Urinary bladder (tissue), 4 donors: ENCODE measurements at regions not wholly inside any gene's neighbourhood (a gene's known extent, or its start where the extent isn't known, plus 50 kb on each side); places are given as distances from the start of the nearest gene placed in this dataset. TPM values are rescaled to one million over a fixed set of nuclear protein-coding genes. Genes with fewer than 3 reads are reported as not detected.

Experiments used
- DNase-seq: peaks from one replicate; pipeline ENCODE4 v3.0.0-alpha.2; 2015; ENCODE audit errors: extremely low spot score
- H3K27ac ChIP-seq: one replicate; pipeline ENCODE4 v1.5.1; 2013; ENCODE audit warnings: low read depth, mild to moderate bottlenecking, moderate library complexity
- H3K36me3 ChIP-seq: one replicate; pipeline ENCODE4 v1.6.1; 2013; ENCODE audit warnings: mild to moderate bottlenecking, moderate library complexity; ENCODE audit not compliant: insufficient read depth
- H3K4me1 ChIP-seq: one replicate; pipeline ENCODE4 v1.6.1; 2013; ENCODE audit warnings: mild to moderate bottlenecking, moderate library complexity; ENCODE audit not compliant: insufficient read depth
- H3K4me3 ChIP-seq: one replicate; pipeline ENCODE4 v1.5.1; 2013; ENCODE audit warnings: low read depth, low read length
- WGBS: extraction: QIAGEN DNeasy Blood & Tissue Kit; methylation state at CpG from one replicate; pipeline ENCODE4 v1.1.7; 2013; 5-methylcytosine and 5-hydroxymethylcytosine counted together
- small RNA-seq: library from RNA; depleted of rRNA; stranded (forward); fragments of <200 nt; gene quantifications from one replicate; pipeline ENCODE3, GENCODE V24; 2014
- donor health status: healthy with polysubstance abuse.
- donor health status: healthy.

DNA sequence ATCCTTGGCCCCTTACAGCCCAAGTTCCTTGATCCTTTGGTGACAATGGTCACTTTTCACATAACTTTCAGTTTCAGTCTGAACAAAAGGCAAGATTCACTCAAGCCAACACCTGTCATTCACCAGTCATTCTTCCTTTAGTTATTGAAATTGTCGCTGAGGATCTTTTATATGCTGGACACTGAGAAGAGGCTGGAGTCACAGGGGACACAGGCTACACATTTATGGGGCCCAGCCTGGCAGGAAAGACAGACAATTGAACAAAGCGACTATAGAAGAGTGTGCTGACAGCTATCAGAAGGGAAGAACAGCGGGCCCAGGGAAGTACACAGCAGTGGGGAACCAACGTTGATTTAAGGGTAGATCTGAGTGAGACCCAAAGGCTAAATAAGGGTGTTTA lies 69.8 kb upstream of the PROK2 start:
- DNase-seq = no peak
- H3K4me1 ChIP-seq = no peaks in the 10 kb centered on the region
- no peak overlapping the region for H3K27ac ChIP-seq
- WGBS = 90% methylated on average over 4 of the region's 4 CpGs
- H3K4me3 ChIP-seq = no peak overlapping the region
- H3K36me3 ChIP-seq = no peaks in the 10 kb centered on the region

DNA sequence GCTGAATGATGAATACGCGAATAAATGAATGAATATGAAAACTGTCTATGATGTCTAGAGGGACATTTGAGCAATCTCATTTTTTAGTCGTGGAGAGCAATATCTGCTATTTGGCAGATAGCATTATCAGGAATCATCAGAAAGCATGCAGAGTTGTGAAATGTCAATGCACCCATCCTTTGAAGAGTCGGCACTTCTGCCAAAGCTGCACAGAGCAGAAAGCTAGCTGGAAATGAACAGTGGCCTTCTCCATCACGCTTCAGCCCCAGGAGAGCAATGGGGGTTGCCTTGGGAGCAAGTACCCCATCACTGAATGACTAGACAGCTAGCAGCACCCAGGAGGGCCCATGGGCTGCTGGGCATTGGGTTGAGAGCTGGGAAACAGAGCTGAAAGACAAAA lies 69.1 kb upstream of the PROK2 start:
- Histone ChIP-seq H3K27ac (no peak overlapping the region), H3K4me3 (no peak overlapping the region), H3K4me1 (no peaks in the 10 kb centered on the region), H3K36me3 (no peaks in the 10 kb centered on the region)
- 77% methylated on average over 5 of the region's 5 CpGs for WGBS
- no peak for DNase-seq

DNA sequence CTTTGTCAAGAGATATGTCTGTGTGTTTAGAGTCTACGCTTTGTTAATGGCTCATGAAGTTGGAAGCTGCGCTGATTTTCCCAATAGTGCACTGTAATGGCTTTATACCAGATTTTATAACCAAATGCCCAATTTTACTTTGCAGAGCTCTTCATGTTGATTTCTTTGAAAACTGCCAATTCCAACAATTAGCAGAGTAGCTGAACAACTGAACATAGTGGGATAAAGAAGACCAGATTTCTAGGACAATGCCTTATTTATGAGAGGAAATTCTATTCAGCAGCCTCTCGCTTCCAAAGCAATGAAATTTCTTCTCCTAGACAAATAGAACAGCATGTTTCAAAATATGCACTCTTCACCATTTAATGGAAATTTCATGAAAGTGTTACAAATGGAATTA lies 66.9 kb upstream of the PROK2 start:
- WGBS = 92% methylated on average over 3 of the region's 3 CpGs
- Histone ChIP-seq H3K4me1 (no peaks in the 10 kb centered on the region), H3K36me3 (no peaks in the 10 kb centered on the region), H3K27ac (no peak overlapping the region), H3K4me3 (no peak overlapping the region)
- DNase-seq = no peak

DNA sequence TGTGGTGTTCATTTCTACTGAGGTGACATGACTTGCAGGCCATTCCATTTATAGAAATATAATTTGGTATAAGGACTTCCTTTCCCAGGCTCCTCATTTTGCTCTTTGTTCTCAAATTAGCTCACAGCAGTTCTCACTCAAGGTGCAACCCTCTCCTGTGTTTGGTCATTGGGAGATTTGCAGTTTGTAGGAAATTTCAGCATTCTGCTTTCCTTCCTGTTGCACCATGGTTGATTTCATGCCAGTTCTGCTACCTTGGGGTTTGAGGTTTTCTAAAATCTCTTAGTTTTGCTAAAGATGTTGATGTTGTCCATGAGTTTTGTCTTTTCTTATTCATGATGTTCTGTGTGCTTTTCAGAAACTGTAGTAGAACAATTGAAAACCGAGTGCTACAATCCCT lies 65.7 kb upstream of the PROK2 start:
- no peak for DNase-seq
- Histone ChIP-seq H3K4me1 (no peaks in the 10 kb centered on the region), H3K27ac (no peak overlapping the region), H3K4me3 (no peak overlapping the region), H3K36me3 (no peaks in the 10 kb centered on the region)
- WGBS = 65% methylated on average over 1 of the region's 1 CpG

DNA sequence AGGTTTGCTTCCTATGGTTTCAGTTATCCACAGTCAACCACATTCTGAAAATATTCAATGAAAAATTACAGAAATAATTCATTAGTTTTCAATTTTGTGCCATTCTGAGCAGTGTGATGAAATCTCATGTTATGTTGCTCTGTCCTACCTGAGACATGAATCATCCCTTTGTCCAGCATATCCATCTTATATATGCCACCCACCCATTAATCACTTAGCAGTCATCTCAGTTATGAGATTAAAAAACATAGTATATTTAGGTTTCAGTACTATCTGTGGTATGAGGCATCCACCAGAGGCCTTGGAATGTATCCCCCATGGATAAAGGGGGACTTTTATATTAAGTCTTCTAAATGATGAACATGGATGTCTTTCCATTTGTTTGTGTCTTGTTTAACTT lies 64.7 kb upstream of the PROK2 start:
- no peak overlapping the region for H3K27ac ChIP-seq
- DNase-seq = no peak
- H3K4me1 ChIP-seq = no peaks in the 10 kb centered on the region
- H3K36me3 ChIP-seq = no peaks in the 10 kb centered on the region
- no peak overlapping the region for H3K4me3 ChIP-seq

DNA sequence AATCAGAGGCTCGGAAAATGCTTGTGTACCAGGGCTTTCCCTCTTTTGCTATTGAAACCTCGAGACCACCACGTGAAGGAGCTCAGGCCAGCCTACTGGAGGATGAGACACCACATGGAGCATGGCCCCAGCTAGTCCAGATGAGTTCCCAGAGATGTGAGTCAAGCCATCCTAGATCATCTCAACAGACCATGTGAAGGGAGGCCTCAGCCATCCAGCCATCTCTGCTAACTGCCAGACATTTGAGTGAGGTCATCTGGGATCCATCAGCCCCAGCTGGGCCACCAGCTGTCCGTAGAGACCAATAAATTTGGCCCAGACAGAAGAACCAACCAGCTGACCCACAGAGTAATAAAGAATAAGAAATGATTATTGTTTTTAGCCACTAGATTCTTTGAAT lies 62.8 kb upstream of the PROK2 start:
- DNase-seq = no peak
- Histone ChIP-seq H3K4me1 (no peaks in the 10 kb centered on the region), H3K4me3 (no peak overlapping the region), H3K27ac (no peak overlapping the region), H3K36me3 (no peaks in the 10 kb centered on the region)
- WGBS = 71% methylated on average over 4 of the region's 4 CpGs

DNA sequence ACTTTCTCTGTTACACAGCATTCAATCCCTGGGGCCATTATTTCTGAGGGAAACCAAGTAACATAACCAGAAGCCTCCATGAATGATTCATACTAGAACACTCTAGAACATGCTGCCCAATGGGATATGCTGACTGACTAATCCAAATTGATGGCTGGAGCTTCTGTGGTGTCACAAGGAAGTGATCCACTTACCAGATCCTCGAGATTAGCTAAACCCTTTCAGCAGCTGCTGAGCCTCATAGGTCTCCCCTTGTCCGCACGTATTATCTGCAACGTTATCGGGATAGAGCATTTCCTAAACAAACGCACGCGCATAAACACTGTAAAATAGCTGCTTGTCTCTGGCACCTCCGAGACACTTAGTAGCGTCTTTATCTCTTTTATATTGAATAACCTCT lies 61.2 kb upstream of the PROK2 start:
- WGBS = 22% methylated on average over 10 of the region's 10 CpGs
- Histone ChIP-seq H3K36me3 (no peaks in the 10 kb centered on the region), H3K4me1 (no peaks in the 10 kb centered on the region), H3K27ac (no peak overlapping the region), H3K4me3 (no peak overlapping the region)
- DNase-seq = no peak

DNA sequence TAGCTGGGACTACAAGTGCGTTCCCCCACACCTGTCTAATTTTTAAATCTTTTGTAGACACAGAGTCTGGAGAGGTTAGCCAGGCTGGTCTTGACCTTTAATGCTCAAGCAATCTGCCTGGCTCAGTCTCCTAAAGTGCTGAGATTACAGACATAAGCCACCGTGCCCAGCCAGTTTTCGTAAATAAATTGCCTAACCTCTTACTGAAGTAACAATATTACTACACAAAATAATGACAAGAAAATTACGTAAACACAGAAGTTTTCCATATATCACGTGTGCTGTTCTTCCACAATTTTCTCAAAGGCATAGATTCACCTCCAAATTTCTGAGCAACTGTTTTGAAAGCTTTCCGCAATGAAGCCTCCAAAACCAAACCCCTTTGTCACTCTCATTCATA lies 58.1 kb upstream of the PROK2 start:
- Histone ChIP-seq H3K36me3 (no peaks in the 10 kb centered on the region), H3K4me1 (no peaks in the 10 kb centered on the region), H3K27ac (no peak overlapping the region), H3K4me3 (no peak overlapping the region)
- 80% methylated on average over 6 of the region's 6 CpGs for WGBS
- DNase-seq = no peak

DNA sequence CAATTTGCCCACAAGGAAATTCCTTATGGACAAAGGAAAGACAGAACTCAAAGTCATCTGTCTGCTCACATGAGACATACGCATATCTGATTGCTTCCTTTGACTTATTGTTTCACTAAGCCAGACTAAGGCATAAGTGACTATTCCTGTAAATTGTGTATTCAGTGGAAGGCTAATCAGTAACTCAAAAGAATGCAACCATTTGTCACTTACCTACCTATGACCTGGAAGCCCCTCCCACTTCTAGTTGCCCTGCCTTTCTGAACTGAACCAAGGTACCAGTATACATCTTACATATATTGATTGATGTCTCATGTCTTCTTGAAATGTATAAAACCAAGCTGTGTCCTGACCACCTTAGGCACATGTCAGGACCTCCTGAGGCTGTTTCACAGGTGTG lies 53.5 kb upstream of the PROK2 start:
- H3K4me1 ChIP-seq = no peaks in the 10 kb centered on the region
- H3K4me3 ChIP-seq = no peak overlapping the region
- 96% methylated on average over 1 of the region's 1 CpG for WGBS
- no peaks in the 10 kb centered on the region for H3K36me3 ChIP-seq
- no peak overlapping the region for H3K27ac ChIP-seq
- DNase-seq = no peak

Small RNA genes in the stretch of these regions (small RNA-seq; reads per million reads assigned to genes)
- gene AC104435.1 (not detected), gene AC105265.1 (not detected), gene RNA5SP136 (not detected), gene RNU1-62P (not detected), gene UBE2Q2P9 (not detected)
